Esophagus muscularis mucosa (tissue), 4 donors: ENCODE measurements at regions not wholly inside any gene's neighbourhood (a gene's known extent, or its start where the extent isn't known, plus 50 kb on each side); places are given as distances from the start of the nearest gene placed in this dataset.

Experiments
- CTCF ChIP-seq, 3 experiments: fragments of 200-600 bp in 2 of 3; fragments of 450-650 bp in 1 of 3; sonication (generic) in 2 of 3; IDR thresholded peaks; one replicate each; pipeline ENCODE4 v1.5.1; 2017 to 2019; ENCODE audit warnings: antibody characterized with exemption in 3 of 3, mild to moderate bottlenecking in 2 of 3, moderate library complexity in 1 of 3
- EP300 ChIP-seq: sonication (generic); formaldehyde crosslinking; IDR thresholded peaks from one replicate; pipeline ENCODE4 v1.6.1; 2017; ENCODE audit warnings: antibody characterized with exemption
- POLR2AphosphoS5 ChIP-seq, 2 donors: sonication (generic); formaldehyde crosslinking; IDR thresholded peaks; one replicate each; pipeline ENCODE4 v1.6.1; 2017; ENCODE audit warnings: antibody characterized with exemption in 2 of 2

GRCh38 chr1:239635276-239635675 lies 248.9 kb downstream of the CHRM3 start:
- TF ChIP-seq CTCF (IDR thresholded peaks at IDR 0.05): no peak
- TF ChIP-seq EP300: no peak
- TF ChIP-seq POLR2AphosphoS5 (IDR thresholded peaks at IDR 0.05): no peak
